ENCODE measurements at regions not wholly inside any gene's neighbourhood (a gene's known extent, or its start where the extent isn't known, plus 50 kb on each side); places are given as distances from the start of the nearest gene placed in this dataset.

DNA sequence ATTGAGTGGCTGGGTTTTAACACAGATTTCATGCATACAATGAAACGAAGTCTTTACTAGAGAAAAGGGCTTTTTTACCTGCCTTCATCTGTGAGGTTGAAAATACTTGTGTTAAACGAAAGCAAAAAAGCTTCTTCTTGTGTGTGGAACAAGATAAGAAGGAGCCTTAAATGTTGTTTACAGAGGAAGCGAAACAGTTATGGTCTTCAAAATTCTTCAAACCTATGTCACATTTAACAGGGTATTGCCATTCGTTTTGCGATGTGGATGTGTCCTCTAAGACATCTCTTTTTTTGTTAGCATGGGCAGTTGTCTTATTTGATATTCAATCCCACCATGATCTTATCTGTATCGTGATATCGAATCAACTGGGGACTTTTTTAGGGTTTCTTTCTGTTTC lies 532.6 kb downstream of the TMEM182 start:
- no peak overlapping the region for H3K27ac ChIP-seq (ENCODE audit: low read depth in 1 of 2, low read length in 2 of 2)
- TF ChIP-seq SP1 (IDR thresholded peaks at IDR 0.05) (no peak), HNF4G (IDR thresholded peaks at IDR 0.05) (no peak), HNF4A (conservative IDR thresholded peaks at IDR 0.05) (no peak), FOXA1 (IDR thresholded peaks at IDR 0.05) (no peak)
- TF ChIP-seq, protein P1, sequence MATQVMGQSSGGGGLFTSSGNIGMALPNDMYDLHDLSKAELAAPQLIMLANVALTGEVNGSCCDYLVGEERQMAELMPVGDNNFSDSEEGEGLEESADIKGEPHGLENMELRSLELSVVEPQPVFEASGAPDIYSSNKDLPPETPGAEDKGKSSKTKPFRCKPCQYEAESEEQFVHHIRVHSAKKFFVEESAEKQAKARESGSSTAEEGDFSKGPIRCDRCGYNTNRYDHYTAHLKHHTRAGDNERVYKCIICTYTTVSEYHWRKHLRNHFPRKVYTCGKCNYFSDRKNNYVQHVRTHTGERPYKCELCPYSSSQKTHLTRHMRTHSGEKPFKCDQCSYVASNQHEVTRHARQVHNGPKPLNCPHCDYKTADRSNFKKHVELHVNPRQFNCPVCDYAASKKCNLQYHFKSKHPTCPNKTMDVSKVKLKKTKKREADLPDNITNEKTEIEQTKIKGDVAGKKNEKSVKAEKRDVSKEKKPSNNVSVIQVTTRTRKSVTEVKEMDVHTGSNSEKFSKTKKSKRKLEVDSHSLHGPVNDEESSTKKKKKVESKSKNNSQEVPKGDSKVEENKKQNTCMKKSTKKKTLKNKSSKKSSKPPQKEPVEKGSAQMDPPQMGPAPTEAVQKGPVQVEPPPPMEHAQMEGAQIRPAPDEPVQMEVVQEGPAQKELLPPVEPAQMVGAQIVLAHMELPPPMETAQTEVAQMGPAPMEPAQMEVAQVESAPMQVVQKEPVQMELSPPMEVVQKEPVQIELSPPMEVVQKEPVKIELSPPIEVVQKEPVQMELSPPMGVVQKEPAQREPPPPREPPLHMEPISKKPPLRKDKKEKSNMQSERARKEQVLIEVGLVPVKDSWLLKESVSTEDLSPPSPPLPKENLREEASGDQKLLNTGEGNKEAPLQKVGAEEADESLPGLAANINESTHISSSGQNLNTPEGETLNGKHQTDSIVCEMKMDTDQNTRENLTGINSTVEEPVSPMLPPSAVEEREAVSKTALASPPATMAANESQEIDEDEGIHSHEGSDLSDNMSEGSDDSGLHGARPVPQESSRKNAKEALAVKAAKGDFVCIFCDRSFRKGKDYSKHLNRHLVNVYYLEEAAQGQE (IDR thresholded peaks at IDR 0.05): no peak
- no peak overlapping the region for H3K4me3 ChIP-seq (ENCODE audit: low read depth in 1 of 3, low read length in 3 of 3)
- H3K9me3 ChIP-seq (ENCODE audit: control insufficient read depth in 4 of 4, low read length in 3 of 4): no peaks in the 10 kb centered on the region
- H3K27me3 ChIP-seq (ENCODE audit: control insufficient read depth in 4 of 4, insufficient read depth in 4 of 4, low read length in 3 of 4): peaks cover 0 to 5% (median 0%) of the 10 kb centered on the region in 4 donors
- no peak for DNase-seq (ENCODE audit: low spot score)
- no peaks in the 10 kb centered on the region for H3K36me3 ChIP-seq (ENCODE audit: control insufficient read depth in 4 of 4, insufficient read depth in 3 of 4, low read depth in 1 of 4, low read length in 3 of 4)
- no peaks in the 10 kb centered on the region for H3K4me1 ChIP-seq (ENCODE audit: control insufficient read depth in 4 of 4, insufficient read depth in 4 of 4, low read length in 3 of 4)
- H3K9ac ChIP-seq (ENCODE audit: low read depth in 1 of 2, low read length in 2 of 2): no peak overlapping the region
- WGBS: 69% methylated on average over 7 of the region's 7 CpGs

DNA sequence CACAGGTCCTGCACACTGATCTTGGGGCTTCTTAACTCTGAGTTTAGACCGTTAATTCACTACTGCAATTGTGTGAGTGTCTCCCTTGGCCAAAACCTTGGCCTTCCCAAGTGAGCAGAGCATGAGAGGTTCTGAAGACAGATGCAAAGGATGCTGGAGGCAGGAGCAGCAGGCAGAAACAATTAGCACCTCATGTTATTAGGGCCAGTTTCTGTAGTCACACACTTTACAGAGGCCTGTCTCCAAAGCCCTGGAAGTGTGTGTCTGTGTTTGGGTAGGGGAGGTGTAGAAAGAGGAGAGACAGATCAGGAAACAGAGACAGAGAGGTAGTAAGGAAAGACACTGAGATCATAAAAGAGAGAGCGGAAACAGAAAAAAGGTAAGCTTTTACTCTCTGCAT lies 533.8 kb downstream of the TMEM182 start:
- H3K9me3 ChIP-seq (ENCODE audit: control insufficient read depth in 4 of 4, low read length in 3 of 4): no peaks in the 10 kb centered on the region
- no peak overlapping the region for H3K27ac ChIP-seq (ENCODE audit: low read depth in 1 of 2, low read length in 2 of 2)
- H3K4me1 ChIP-seq (ENCODE audit: control insufficient read depth in 4 of 4, insufficient read depth in 4 of 4, low read length in 3 of 4): no peaks in the 10 kb centered on the region
- TF ChIP-seq EGR1 (IDR thresholded peaks at IDR 0.05; ENCODE audit: low read depth in 2 of 2): no peak
- TF ChIP-seq RAD21 (IDR thresholded peaks at IDR 0.05): no peak
- TF ChIP-seq, protein P2, sequence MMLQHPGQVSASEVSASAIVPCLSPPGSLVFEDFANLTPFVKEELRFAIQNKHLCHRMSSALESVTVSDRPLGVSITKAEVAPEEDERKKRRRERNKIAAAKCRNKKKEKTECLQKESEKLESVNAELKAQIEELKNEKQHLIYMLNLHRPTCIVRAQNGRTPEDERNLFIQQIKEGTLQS (IDR thresholded peaks at IDR 0.05): no peak
- TF ChIP-seq JUND (IDR thresholded peaks at IDR 0.05): no peak
- TF ChIP-seq SP1 (IDR thresholded peaks at IDR 0.05): no peak
- no peak for TF ChIP-seq GABPA (IDR thresholded peaks at IDR 0.05 in 1 of 2, conservative IDR thresholded peaks at IDR 0.05 in 1 of 2)
- TF ChIP-seq FOXA1 (IDR thresholded peaks at IDR 0.05): no peak
- no peak for TF ChIP-seq NR2F2 (IDR thresholded peaks at IDR 0.05)
- TF ChIP-seq TAF1 (conservative IDR thresholded peaks at IDR 0.05): no peak
- no peak for DNase-seq (ENCODE audit: low spot score)
- no peak overlapping the region for H3K9ac ChIP-seq (ENCODE audit: low read depth in 1 of 2, low read length in 2 of 2)
- H3K36me3 ChIP-seq (ENCODE audit: control insufficient read depth in 4 of 4, insufficient read depth in 3 of 4, low read depth in 1 of 4, low read length in 3 of 4): no peaks in the 10 kb centered on the region
- H3K27me3 ChIP-seq (ENCODE audit: control insufficient read depth in 4 of 4, insufficient read depth in 4 of 4, low read length in 3 of 4): peaks cover 0 to 5% (median 0%) of the 10 kb centered on the region in 4 donors
- WGBS: 60% methylated on average over 2 of the region's 2 CpGs
- no peak overlapping the region for H3K4me3 ChIP-seq (ENCODE audit: low read depth in 1 of 3, low read length in 3 of 3)

DNA sequence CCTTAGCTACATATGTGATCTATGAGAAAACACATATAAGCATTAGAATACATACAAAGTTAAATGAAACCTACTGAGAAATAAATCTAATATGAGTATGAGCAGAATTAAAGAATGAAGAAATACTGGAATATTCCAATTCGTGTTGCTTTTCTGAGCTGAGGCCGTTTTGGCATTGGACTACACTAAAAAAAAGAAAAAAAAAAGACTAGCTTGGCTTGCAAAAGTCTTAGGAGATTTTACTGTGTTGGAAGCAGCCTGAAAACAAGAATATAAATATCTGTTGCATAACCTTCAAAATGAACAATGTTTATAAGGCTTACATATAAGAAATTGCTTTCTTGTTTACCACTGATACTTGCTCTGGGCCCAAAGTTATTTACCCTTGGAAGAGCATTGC lies 562.8 kb downstream of the TMEM182 start:
- 67% methylated on average over 2 of the region's 2 CpGs for WGBS
- Histone ChIP-seq H3K9ac (ENCODE audit: low read depth in 1 of 2, low read length in 2 of 2) (no peak overlapping the region), H3K4me1 (ENCODE audit: control insufficient read depth in 4 of 4, insufficient read depth in 4 of 4, low read length in 3 of 4) (no peaks in the 10 kb centered on the region), H3K36me3 (ENCODE audit: control insufficient read depth in 4 of 4, insufficient read depth in 3 of 4, low read depth in 1 of 4, low read length in 3 of 4) (no peaks in the 10 kb centered on the region), H3K27ac (ENCODE audit: low read depth in 1 of 2, low read length in 2 of 2) (no peak overlapping the region), H3K9me3 (ENCODE audit: control insufficient read depth in 4 of 4, low read length in 3 of 4) (no peaks in the 10 kb centered on the region), H3K4me3 (ENCODE audit: low read depth in 1 of 3, low read length in 3 of 3) (no peak overlapping the region), H3K27me3 (ENCODE audit: control insufficient read depth in 4 of 4, insufficient read depth in 4 of 4, low read length in 3 of 4) (no peaks in the 10 kb centered on the region)
- DNase-seq (ENCODE audit: low spot score): no peak
- TF ChIP-seq, protein P3, sequence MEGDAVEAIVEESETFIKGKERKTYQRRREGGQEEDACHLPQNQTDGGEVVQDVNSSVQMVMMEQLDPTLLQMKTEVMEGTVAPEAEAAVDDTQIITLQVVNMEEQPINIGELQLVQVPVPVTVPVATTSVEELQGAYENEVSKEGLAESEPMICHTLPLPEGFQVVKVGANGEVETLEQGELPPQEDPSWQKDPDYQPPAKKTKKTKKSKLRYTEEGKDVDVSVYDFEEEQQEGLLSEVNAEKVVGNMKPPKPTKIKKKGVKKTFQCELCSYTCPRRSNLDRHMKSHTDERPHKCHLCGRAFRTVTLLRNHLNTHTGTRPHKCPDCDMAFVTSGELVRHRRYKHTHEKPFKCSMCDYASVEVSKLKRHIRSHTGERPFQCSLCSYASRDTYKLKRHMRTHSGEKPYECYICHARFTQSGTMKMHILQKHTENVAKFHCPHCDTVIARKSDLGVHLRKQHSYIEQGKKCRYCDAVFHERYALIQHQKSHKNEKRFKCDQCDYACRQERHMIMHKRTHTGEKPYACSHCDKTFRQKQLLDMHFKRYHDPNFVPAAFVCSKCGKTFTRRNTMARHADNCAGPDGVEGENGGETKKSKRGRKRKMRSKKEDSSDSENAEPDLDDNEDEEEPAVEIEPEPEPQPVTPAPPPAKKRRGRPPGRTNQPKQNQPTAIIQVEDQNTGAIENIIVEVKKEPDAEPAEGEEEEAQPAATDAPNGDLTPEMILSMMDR (IDR thresholded peaks at IDR 0.05; ENCODE audit: low read depth, low read length, missing input control): no peak
- TF ChIP-seq RXRA (IDR thresholded peaks at IDR 0.05): no peak
- no peak for TF ChIP-seq SP1 (IDR thresholded peaks at IDR 0.05)
- no peak for TF ChIP-seq EGR1 (IDR thresholded peaks at IDR 0.05; ENCODE audit: low read depth in 2 of 2)
- no peak for TF ChIP-seq FOXA2 (IDR thresholded peaks at IDR 0.05)
- TF ChIP-seq HNF4A (conservative IDR thresholded peaks at IDR 0.05): no peak
- TF ChIP-seq, protein P1 (IDR thresholded peaks at IDR 0.05): no peak
- no peak for TF ChIP-seq YY1 (IDR thresholded peaks at IDR 0.05)
- TF ChIP-seq NR2F2 (IDR thresholded peaks at IDR 0.05): no peak
- TF ChIP-seq, protein P4, sequence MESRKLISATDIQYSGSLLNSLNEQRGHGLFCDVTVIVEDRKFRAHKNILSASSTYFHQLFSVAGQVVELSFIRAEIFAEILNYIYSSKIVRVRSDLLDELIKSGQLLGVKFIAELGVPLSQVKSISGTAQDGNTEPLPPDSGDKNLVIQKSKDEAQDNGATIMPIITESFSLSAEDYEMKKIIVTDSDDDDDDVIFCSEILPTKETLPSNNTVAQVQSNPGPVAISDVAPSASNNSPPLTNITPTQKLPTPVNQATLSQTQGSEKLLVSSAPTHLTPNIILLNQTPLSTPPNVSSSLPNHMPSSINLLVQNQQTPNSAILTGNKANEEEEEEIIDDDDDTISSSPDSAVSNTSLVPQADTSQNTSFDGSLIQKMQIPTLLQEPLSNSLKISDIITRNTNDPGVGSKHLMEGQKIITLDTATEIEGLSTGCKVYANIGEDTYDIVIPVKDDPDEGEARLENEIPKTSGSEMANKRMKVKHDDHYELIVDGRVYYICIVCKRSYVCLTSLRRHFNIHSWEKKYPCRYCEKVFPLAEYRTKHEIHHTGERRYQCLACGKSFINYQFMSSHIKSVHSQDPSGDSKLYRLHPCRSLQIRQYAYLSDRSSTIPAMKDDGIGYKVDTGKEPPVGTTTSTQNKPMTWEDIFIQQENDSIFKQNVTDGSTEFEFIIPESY (IDR thresholded peaks at IDR 0.05): no peak
- no peak for TF ChIP-seq TAF1 (conservative IDR thresholded peaks at IDR 0.05)
- TF ChIP-seq, protein P2 (IDR thresholded peaks at IDR 0.05): no peak
- no peak for TF ChIP-seq HNF4G (IDR thresholded peaks at IDR 0.05)
